Right lobe of liver (tissue), 6 donors: ENCODE measurements at regions not wholly inside any gene's neighbourhood (a gene's known extent, or its start where the extent isn't known, plus 50 kb on each side); places are given as distances from the start of the nearest gene placed in this dataset.
"Not testable (repeated sequence)": the region's sequence is repeated elsewhere in the genome, so short reads cannot be mapped to it uniquely, and the experiment has no call there.

Experiments
- ATAC-seq, 4 donors: fragments of 200-7000 bp; cut with Tn5 transposase; one replicate each; pipeline ENCODE4 v1.9.1; 2020; ENCODE audit warnings: mild to moderate bottlenecking in 4 of 4, moderate library complexity in 4 of 4
- DNase-seq, 3 donors: peaks; one replicate each; pipeline ENCODE4 v3.0.0-alpha.2; 2020
- H3K27ac ChIP-seq, 3 donors: fragments of 200-600 bp; one replicate each; pipeline ENCODE4 v1.8.0; 2022
- H3K27me3 ChIP-seq, 2 donors: fragments of 200-600 bp; one replicate each; pipeline ENCODE4 v1.8.0; 2022
- H3K36me3 ChIP-seq, 4 donors: fragments of 200-600 bp; sonication (generic) in 1 of 4; one replicate each; pipeline versions ENCODE4 v1.5.1 to v1.8.0; 2017 to 2022; ENCODE audit warnings: control low read depth in 1 of 4
- H3K4me1 ChIP-seq, 4 donors: fragments of 200-600 bp; sonication (generic) in 1 of 4; one replicate each; pipeline versions ENCODE4 v1.5.1 to v1.8.0; 2017 to 2022; ENCODE audit warnings: control low read depth in 1 of 4
- H3K4me3 ChIP-seq, 3 donors: fragments of 200-600 bp; one replicate each; pipeline ENCODE4 v1.8.0; 2022
- H3K9me3 ChIP-seq, 4 donors: fragments of 200-600 bp; sonication (generic) in 1 of 4; one replicate each; pipeline versions ENCODE4 v1.5.1 to v1.8.0; 2017 to 2022; ENCODE audit warnings: control low read depth in 1 of 4
- POLR2A ChIP-seq: fragments of 450-650 bp; IDR thresholded peaks from one replicate; pipeline ENCODE4 v1.6.1; 2017; ENCODE audit warnings: antibody characterized with exemption, mild to moderate bottlenecking
- WGBS: methylation state at CpG from one replicate; pipeline ENCODE4 v1.1.6; 2018; ENCODE audit warnings: low coverage, low lambda C conversion rate; ENCODE audit not compliant: insufficient coverage; ENCODE audit errors: missing lambda C conversion rate; 5-methylcytosine and 5-hydroxymethylcytosine counted together
- intact Hi-C, 2 donors: fragments of 100-400 bp; cut with DNase I; formaldehyde crosslinking; loops; one replicate each; pipeline versions ENCODE4 v1.11.2 to v1.14.1; 2022
- TF ChIP-seq, protein P1 (sequence below), 4 donors: fragments of 200-600 bp in 3 of 4; fragments of 450-650 bp in 1 of 4; IDR thresholded peaks; one replicate each; pipeline versions ENCODE4 v1.5.1 to v1.8.0; 2016 to 2022; ENCODE audit warnings: antibody characterized with exemption in 4 of 4, mild to moderate bottlenecking in 2 of 4
- donor health status: DM: no; HTN: yes; CAD: no.
- donor health status: DM: no; HTN: no; CAD: no.
- donor health status: DM: no; HTN: no; CAD: no.
- donor health status: DM: no; HTN: yes; CAD: no.
- donor health status: DM: no; HTN: yes; CAD: no.

DNA sequence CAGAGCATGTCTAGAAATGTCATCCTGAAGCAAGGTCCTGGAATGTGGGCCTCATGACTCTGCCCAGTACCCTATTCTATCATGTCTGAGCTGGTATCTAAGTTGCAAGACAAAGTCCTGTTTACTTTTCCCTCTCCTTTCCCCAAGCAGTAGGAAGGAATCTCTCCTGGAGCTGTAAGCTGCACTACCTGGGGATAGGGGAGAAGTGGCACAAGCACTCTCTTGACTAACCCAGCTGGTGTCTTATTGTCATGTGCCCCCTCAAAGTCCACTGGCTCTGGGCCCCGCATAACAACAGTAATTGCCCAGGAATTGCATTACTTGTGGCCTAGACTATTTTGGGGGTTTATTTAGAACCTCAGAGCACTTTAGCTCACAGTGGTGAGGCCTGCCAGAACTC, 1366.3 kb upstream of the GOT2 start:
- DNase-seq (no peak), ATAC-seq (no peak)
- Histone ChIP-seq H3K27ac (no peak overlapping the region), H3K27me3 (no peaks in the 10 kb centered on the region), H3K36me3 (no peaks in the 10 kb centered on the region), H3K9me3 (no peaks in the 10 kb centered on the region), H3K4me1 (no peaks in the 10 kb centered on the region), H3K4me3 (no peak overlapping the region)
- TF ChIP-seq, protein P1, sequence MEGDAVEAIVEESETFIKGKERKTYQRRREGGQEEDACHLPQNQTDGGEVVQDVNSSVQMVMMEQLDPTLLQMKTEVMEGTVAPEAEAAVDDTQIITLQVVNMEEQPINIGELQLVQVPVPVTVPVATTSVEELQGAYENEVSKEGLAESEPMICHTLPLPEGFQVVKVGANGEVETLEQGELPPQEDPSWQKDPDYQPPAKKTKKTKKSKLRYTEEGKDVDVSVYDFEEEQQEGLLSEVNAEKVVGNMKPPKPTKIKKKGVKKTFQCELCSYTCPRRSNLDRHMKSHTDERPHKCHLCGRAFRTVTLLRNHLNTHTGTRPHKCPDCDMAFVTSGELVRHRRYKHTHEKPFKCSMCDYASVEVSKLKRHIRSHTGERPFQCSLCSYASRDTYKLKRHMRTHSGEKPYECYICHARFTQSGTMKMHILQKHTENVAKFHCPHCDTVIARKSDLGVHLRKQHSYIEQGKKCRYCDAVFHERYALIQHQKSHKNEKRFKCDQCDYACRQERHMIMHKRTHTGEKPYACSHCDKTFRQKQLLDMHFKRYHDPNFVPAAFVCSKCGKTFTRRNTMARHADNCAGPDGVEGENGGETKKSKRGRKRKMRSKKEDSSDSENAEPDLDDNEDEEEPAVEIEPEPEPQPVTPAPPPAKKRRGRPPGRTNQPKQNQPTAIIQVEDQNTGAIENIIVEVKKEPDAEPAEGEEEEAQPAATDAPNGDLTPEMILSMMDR (IDR thresholded peaks at IDR 0.05) = no peak
- TF ChIP-seq POLR2A = no peak
- WGBS = no CpG with 5 or more reads among the region's 1 CpG
- intact Hi-C loops = no loop called here

DNA sequence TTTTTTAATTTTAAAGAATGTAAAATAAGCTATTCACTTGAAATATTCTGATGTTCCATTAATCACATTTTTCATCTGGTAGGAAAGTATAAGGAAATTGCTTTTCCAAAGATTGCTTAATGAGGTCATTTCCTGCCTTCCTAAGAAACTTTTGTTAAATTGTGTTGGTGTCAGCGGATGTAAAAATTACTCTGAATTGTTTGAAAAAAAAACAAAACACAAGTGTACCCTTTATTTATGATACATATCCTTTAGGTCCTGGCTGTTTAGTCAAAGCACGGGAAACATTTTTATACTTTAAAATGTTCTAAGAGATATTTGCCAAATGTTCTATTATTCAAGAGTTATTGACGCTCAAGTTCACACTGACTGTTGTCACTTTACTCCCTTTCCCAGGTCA, 1357.4 kb upstream of the GOT2 start:
- DNase-seq (no peak), ATAC-seq (no peak)
- Histone ChIP-seq H3K4me1 (no peaks in the 10 kb centered on the region), H3K27ac (no peak overlapping the region), H3K4me3 (no peak overlapping the region), H3K9me3 (no peaks in the 10 kb centered on the region), H3K36me3 (no peaks in the 10 kb centered on the region), H3K27me3 (no peaks in the 10 kb centered on the region)
- TF ChIP-seq, protein P1 (IDR thresholded peaks at IDR 0.05) = no peak
- TF ChIP-seq POLR2A = no peak
- intact Hi-C loops = no loop called here
- 31% methylated on average over 3 of the region's 3 CpGs for WGBS

DNA sequence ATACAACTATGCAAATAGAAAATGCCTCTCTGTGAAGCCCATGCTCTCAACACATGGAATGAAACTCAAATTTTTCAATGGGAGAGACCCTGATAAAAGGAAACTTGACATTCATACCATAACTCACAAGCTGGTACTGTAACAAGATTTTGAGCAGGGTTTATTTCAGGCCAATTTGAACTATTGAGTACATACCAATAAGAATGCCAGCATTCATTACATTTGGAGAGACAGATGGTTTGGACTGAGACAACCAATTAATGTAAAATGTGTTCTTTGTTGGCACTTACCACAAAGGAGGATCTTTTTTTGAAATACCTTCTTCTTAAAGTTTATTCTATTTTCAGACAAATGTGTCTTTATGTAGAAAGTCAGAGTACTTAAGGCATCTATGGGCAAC, 1357.0 kb upstream of the GOT2 start:
- DNase-seq = no peak
- intact Hi-C loops = no loop called here
- no peak for TF ChIP-seq POLR2A
- TF ChIP-seq, protein P1 (IDR thresholded peaks at IDR 0.05) = no peak
- no peaks in the 10 kb centered on the region for H3K4me1 ChIP-seq
- H3K27me3 ChIP-seq = no peaks in the 10 kb centered on the region
- H3K4me3 ChIP-seq = no peak overlapping the region
- H3K36me3 ChIP-seq = no peaks in the 10 kb centered on the region
- no peaks in the 10 kb centered on the region for H3K9me3 ChIP-seq
- no peak for ATAC-seq
- no peak overlapping the region for H3K27ac ChIP-seq

DNA sequence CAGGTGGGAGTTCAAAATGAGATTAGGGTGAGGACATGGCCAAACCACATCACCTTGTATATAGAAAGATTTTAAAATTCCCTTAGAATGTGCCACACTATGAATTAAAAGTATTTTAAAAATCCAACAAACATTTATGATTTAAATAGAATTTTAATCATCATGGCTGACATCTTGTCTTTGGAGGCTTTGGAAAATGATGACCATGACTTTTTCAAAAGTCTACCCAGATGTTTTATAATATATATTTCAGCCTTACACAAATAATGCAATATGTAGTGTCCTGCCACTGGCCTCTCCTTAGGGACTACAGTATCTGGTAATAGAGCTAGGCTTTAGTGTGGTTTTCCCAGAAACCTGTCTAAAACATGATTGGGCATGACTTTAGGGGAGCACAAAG, 1353.4 kb upstream of the GOT2 start:
- intact Hi-C loops = no loop called here
- TF ChIP-seq, protein P1 (IDR thresholded peaks at IDR 0.05) = no peak
- no peak for TF ChIP-seq POLR2A
- H3K27me3 ChIP-seq = no peaks in the 10 kb centered on the region
- H3K27ac ChIP-seq = no peak overlapping the region
- no peaks in the 10 kb centered on the region for H3K36me3 ChIP-seq
- H3K9me3 ChIP-seq = no peaks in the 10 kb centered on the region
- DNase-seq = no peak
- no peaks in the 10 kb centered on the region for H3K4me1 ChIP-seq
- ATAC-seq = no peak
- H3K4me3 ChIP-seq = no peak overlapping the region

DNA sequence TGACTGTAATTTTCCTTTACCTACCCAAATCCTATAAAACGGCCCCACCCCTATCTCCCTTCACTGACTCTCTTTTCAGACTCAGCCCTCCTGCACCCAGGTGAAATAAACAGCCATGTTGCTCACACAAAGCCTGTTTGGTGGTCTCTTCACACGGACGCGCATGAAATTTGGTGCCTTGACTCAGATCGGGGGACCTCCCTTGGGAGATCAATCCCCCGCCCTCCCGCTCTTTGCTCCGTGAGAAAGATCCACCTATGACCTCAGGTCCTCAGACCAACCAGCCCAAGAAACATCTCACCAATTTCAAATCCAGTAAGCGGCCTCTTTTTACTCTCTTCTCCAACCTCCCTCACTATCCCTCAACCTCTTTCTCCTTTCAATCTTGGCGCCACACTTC, 1344.7 kb upstream of the GOT2 start:
- DNase-seq, H3K4me3 ChIP-seq, intact Hi-C loops, H3K4me1 ChIP-seq, H3K36me3 ChIP-seq, ATAC-seq, H3K27ac ChIP-seq, H3K27me3 ChIP-seq, H3K9me3 ChIP-seq: not testable (repeated sequence)
- WGBS = 70% methylated on average over 6 of the region's 10 CpGs
